OCI-LY7 (cell line): ENCODE measurements at regions not wholly inside any gene's neighbourhood (a gene's known extent, or its start where the extent isn't known, plus 50 kb on each side); places are given as distances from the start of the nearest gene placed in this dataset.
A peak's percentile ranks its signal among the peaks of the same experiment; 100 is the strongest.
"Not testable (repeated sequence)": the region's sequence is repeated elsewhere in the genome, so short reads cannot be mapped to it uniquely, and the experiment has no call there.

ENCODE experiments used
- BruUV-seq: library from RNA; stranded (reverse); fragments of 400-500 nt; replicated peaks from 2 replicates; lab custom pipeline; 2021; lab: Mats Ljungman, UMichigan
- CTCF ChIA-PET: fragments of 300-600 bp; sonication (Branson Sonifier 250); formaldehyde crosslinking; loops from one replicate; lab custom pipeline; 2022; ENCODE audit warnings: antibody characterized with exemption; ENCODE audit not compliant: unreplicated experiment; lab: Charles Lee
- POLR2A ChIA-PET: fragments of 300-600 bp; sonication (Branson Sonifier 250); formaldehyde crosslinking; loops from one replicate; lab custom pipeline; 2022; ENCODE audit warnings: antibody characterized with exemption; lab: Charles Lee
- DNase-seq: peaks from one replicate; pipeline ENCODE4 v3.0.0-alpha.2; 2015; ENCODE audit warnings: low spot score
- H2AFZ ChIP-seq: fragments of 200-600 bp; sonication (generic), shearing (Covaris generic); 2 replicates; pipeline ENCODE4 v1.6.1; 2014; ENCODE audit warnings: mild to moderate bottlenecking, antibody characterized with exemption, low read length, moderate library complexity
- H3K27ac ChIP-seq: fragments of 200-600 bp; sonication (generic); 2 replicates; pipeline ENCODE4 v1.5.1; 2014; ENCODE audit warnings: mixed run types, low read depth, mild to moderate bottlenecking, moderate library complexity, low read length, inconsistent platforms; ENCODE audit not compliant: poor library complexity, severe bottlenecking
- H3K36me3 ChIP-seq: fragments of 200-600 bp; sonication (generic); 2 replicates; pipeline ENCODE4 v1.6.1; 2014; ENCODE audit warnings: mild to moderate bottlenecking, antibody characterized with exemption, low read length, moderate library complexity, mixed read lengths; ENCODE audit not compliant: insufficient read depth
- H3K4me1 ChIP-seq: fragments of 200-600 bp; sonication (generic); 2 replicates; pipeline ENCODE4 v1.5.1; 2014; ENCODE audit warnings: mild to moderate bottlenecking, low read length; ENCODE audit not compliant: insufficient read depth, poor library complexity, severe bottlenecking
- H3K4me2 ChIP-seq: fragments of 200-600 bp; sonication (generic); 2 replicates; pipeline ENCODE4 v1.6.1; 2014; ENCODE audit warnings: mild to moderate bottlenecking, low read length
- H3K4me3 ChIP-seq: fragments of 200-600 bp; sonication (generic); 2 replicates; pipeline ENCODE4 v1.5.1; 2014; ENCODE audit warnings: mild to moderate bottlenecking, low read depth, low read length; ENCODE audit not compliant: poor library complexity, severe bottlenecking
- H3K79me2 ChIP-seq: fragments of 200-600 bp; sonication (generic); 2 replicates; pipeline ENCODE4 v1.6.1; 2016; ENCODE audit warnings: low read depth, mild to moderate bottlenecking, low read length, moderate library complexity, mixed read lengths; ENCODE audit not compliant: insufficient read depth
- H3K9me2 ChIP-seq: fragments of 200-600 bp; sonication (generic); 2 replicates; pipeline ENCODE4 v1.6.1; 2016; ENCODE audit warnings: mild to moderate bottlenecking, low read length, mixed read lengths; ENCODE audit not compliant: insufficient read depth
- H3K9me3 ChIP-seq: fragments of 200-600 bp; sonication (generic); 2 replicates; pipeline ENCODE4 v1.6.1; 2014; ENCODE audit warnings: mild to moderate bottlenecking, mixed run types, low read length, mixed read lengths
- H4K20me1 ChIP-seq: fragments of 200-600 bp; sonication (generic); 2 replicates; pipeline ENCODE4 v1.6.1; 2014; ENCODE audit warnings: mild to moderate bottlenecking, antibody characterized with exemption, low read length, moderate library complexity, mixed read lengths; ENCODE audit not compliant: insufficient read depth
- CTCF ChIP-seq: fragments of 200-600 bp; sonication (generic); conservative IDR thresholded peaks from 2 replicates; pipeline ENCODE4 v1.5.1; 2014; ENCODE audit warnings: mild to moderate bottlenecking, antibody characterized with exemption, low read length, moderate library complexity, mixed read lengths
- EZH2phosphoT487 ChIP-seq: fragments of 200-600 bp; sonication (generic); IDR thresholded peaks from 2 replicates; pipeline ENCODE4 v1.6.1; 2018; ENCODE audit warnings: low read depth, borderline replicate concordance, mild to moderate bottlenecking, mixed run types, antibody characterized with exemption, low read length, moderate library complexity, mixed read lengths
- intact Hi-C: fragments of 100-400 bp; cut with micrococcal nuclease; formaldehyde crosslinking; loops from one replicate; pipeline ENCODE4 v1.10.0; 2022; ENCODE audit not compliant: unreplicated experiment

- peak overlapping the region; percentile 38 for H3K4me2 ChIP-seq
- no peaks in the 10 kb centered on the region for H3K36me3 ChIP-seq
- no peaks in the 10 kb centered on the region for H3K9me2 ChIP-seq
- H4K20me1 ChIP-seq: no peaks in the 10 kb centered on the region
- TF ChIP-seq CTCF: no peak
- no peak for TF ChIP-seq EZH2phosphoT487
- BruUV-seq: no TSS peak
- peak; percentile 38 for DNase-seq
- ChIA-PET CTCF (no interaction called here), POLR2A (interaction anchor here (0.8 to 1.0 kb wide), 3 partner anchors 17 to 67 kb away, joined by 3 to 4 read pairs (median 3); no protein-coding TSS in a partner anchor)
- no peak overlapping the region for H3K4me3 ChIP-seq
- no peak overlapping the region; the same call in 1 of the 2 replicates for H2AFZ ChIP-seq
- no peaks in the 10 kb centered on the region for H3K79me2 ChIP-seq
- H3K9me3 ChIP-seq: no peaks in the 10 kb centered on the region
- intact Hi-C loops: no loop called here
- no peak overlapping the region for H3K27ac ChIP-seq
- peaks cover 19% of the 10 kb centered on the region for H3K4me1 ChIP-seq
These were observed 140.0 kb downstream of the LTN1 start for GRCh38 chr21:28852706-28853105.

- Histone ChIP-seq H3K79me2 (no peaks in the 10 kb centered on the region), H2AFZ (no peak overlapping the region), H3K4me2 (no peak overlapping the region), H3K36me3 (no peaks in the 10 kb centered on the region), H3K4me1 (peaks cover 19% of the 10 kb centered on the region), H3K4me3 (no peak overlapping the region), H3K9me3 (no peaks in the 10 kb centered on the region), H3K27ac (no peak overlapping the region), H3K9me2 (no peaks in the 10 kb centered on the region), H4K20me1 (no peaks in the 10 kb centered on the region)
- ChIA-PET POLR2A (no interaction called here), CTCF (no interaction called here)
- intact Hi-C loops: no loop called here
- no peak for DNase-seq
- no TSS peak for BruUV-seq
- no peak for TF ChIP-seq EZH2phosphoT487
- no peak for TF ChIP-seq CTCF
These were observed 141.0 kb downstream of the LTN1 start for GRCh38 chr21:28851645-28852044.

GRCh38 chr21:28839237-28839636 lies 153.4 kb downstream of the LTN1 start:
- H4K20me1 ChIP-seq, BruUV-seq, DNase-seq, intact Hi-C loops, H2AFZ ChIP-seq, H3K4me2 ChIP-seq, H3K27ac ChIP-seq, H3K79me2 ChIP-seq, H3K36me3 ChIP-seq, H3K4me1 ChIP-seq, H3K9me2 ChIP-seq, H3K9me3 ChIP-seq, H3K4me3 ChIP-seq, CTCF ChIA-PET: not testable (repeated sequence)
- POLR2A ChIA-PET: interaction anchor here (0.6 kb wide), 1 partner anchor 300 kb away, joined by 4 read pairs; no protein-coding TSS in a partner anchor

GRCh38 chr21:28837426-28837825 lies 155.3 kb downstream of the LTN1 start:
- H3K9me3 ChIP-seq, H2AFZ ChIP-seq, H3K79me2 ChIP-seq, DNase-seq, intact Hi-C loops, H4K20me1 ChIP-seq, BruUV-seq, H3K4me1 ChIP-seq, POLR2A ChIA-PET, H3K9me2 ChIP-seq, H3K27ac ChIP-seq, CTCF ChIA-PET, H3K4me3 ChIP-seq, H3K36me3 ChIP-seq, H3K4me2 ChIP-seq: not testable (repeated sequence)

- DNase-seq, H3K4me2 ChIP-seq, H3K36me3 ChIP-seq, H4K20me1 ChIP-seq, H2AFZ ChIP-seq, H3K4me1 ChIP-seq, H3K79me2 ChIP-seq, H3K9me3 ChIP-seq, CTCF ChIA-PET, intact Hi-C loops, BruUV-seq, H3K27ac ChIP-seq, H3K9me2 ChIP-seq, H3K4me3 ChIP-seq: not testable (repeated sequence)
- POLR2A ChIA-PET: interaction anchor here (1.0 kb wide), 3 partner anchors 16 to 35 kb away, joined by 3 read pairs; no protein-coding TSS in a partner anchor
These were observed 156.1 kb downstream of the LTN1 start for GRCh38 chr21:28836588-28836987.
